H1 (cell line): ENCODE measurements at regions not wholly inside any gene's neighbourhood (a gene's known extent, or its start where the extent isn't known, plus 50 kb on each side); places are given as distances from the start of the nearest gene placed in this dataset.

ENCODE experiments used
- CHD2 ChIP-seq: IDR thresholded peaks from 2 replicates; pipeline ENCODE4 v1.6.1; 2012; ENCODE audit warnings: low read length, improper control_type of control experiment
- CHD7 ChIP-seq: fragments of 300-600 bp; sonication (generic); IDR thresholded peaks from 2 replicates; pipeline ENCODE4 v1.7.1; 2012; ENCODE audit warnings: low read length, moderate library complexity, mild to moderate bottlenecking, inconsistent platforms; ENCODE audit not compliant: insufficient replicate concordance
- EGR1 ChIP-seq: IDR thresholded peaks from 2 replicates; pipeline ENCODE4 v1.6.1; 2011; ENCODE audit warnings: low read depth, low read length, borderline replicate concordance
- GTF2F1 ChIP-seq: IDR thresholded peaks from 2 replicates; pipeline ENCODE4 v1.6.1; 2012; ENCODE audit warnings: low read depth, low read length, improper control_type of control experiment, borderline replicate concordance
- KDM1A ChIP-seq: fragments of 200-600, 300-600 bp; sonication (generic); IDR thresholded peaks from 2 replicates; pipeline ENCODE4 v1.7.1; 2016; ENCODE audit warnings: mild to moderate bottlenecking, low read length, borderline replicate concordance

GRCh38 chr18:44198612-44199284 is 481.9 kb upstream of the SETBP1 start (continued):
- TF ChIP-seq CHD7 = no peak
- TF ChIP-seq KDM1A = no peak
- no peak for TF ChIP-seq CHD2
- TF ChIP-seq GTF2F1 = no peak
- TF ChIP-seq EGR1 = no peak
